Glutamatergic neuron (in vitro differentiated cells): ENCODE measurements at regions not wholly inside any gene's neighbourhood (a gene's known extent, or its start where the extent isn't known, plus 50 kb on each side); places are given as distances from the start of the nearest gene placed in this dataset.

Source experiments
- DNase-seq: peaks from one replicate; pipeline ENCODE4 v3.0.0; 2022
- H3K27ac Mint-ChIP-seq: one replicate; pipeline ENCODE4 v1.8.0; 2020; ENCODE audit warnings: mild to moderate bottlenecking, mixed read lengths, inconsistent platforms; ENCODE audit not compliant: unreplicated experiment
- H3K27me3 Mint-ChIP-seq: one replicate; pipeline ENCODE4 v1.8.0; 2020; ENCODE audit warnings: mild to moderate bottlenecking, moderate library complexity, mixed read lengths, inconsistent platforms; ENCODE audit not compliant: unreplicated experiment
- H3K36me3 Mint-ChIP-seq: one replicate; pipeline ENCODE4 v1.8.0; 2020; ENCODE audit warnings: mild to moderate bottlenecking, mixed read lengths, inconsistent platforms; ENCODE audit not compliant: unreplicated experiment
- H3K4me1 Mint-ChIP-seq: one replicate; pipeline ENCODE4 v1.8.0; 2020; ENCODE audit warnings: mild to moderate bottlenecking, low read depth, mixed read lengths, inconsistent platforms; ENCODE audit not compliant: unreplicated experiment
- H3K4me3 Mint-ChIP-seq: one replicate; pipeline ENCODE4 v1.8.0; 2020; ENCODE audit warnings: mild to moderate bottlenecking, mixed read lengths, inconsistent platforms; ENCODE audit not compliant: unreplicated experiment
- H3K9me3 Mint-ChIP-seq: one replicate; pipeline ENCODE4 v1.8.0; 2020; ENCODE audit warnings: mild to moderate bottlenecking, moderate library complexity, mixed read lengths, inconsistent platforms; ENCODE audit not compliant: unreplicated experiment
- TF ChIP-seq, protein P1 (sequence below): fragments of 200-600 bp; sonication (generic); IDR thresholded peaks from one replicate; pipeline ENCODE4 v1.5.0; 2021; ENCODE audit not compliant: partially characterized antibody, unreplicated experiment

DNA sequence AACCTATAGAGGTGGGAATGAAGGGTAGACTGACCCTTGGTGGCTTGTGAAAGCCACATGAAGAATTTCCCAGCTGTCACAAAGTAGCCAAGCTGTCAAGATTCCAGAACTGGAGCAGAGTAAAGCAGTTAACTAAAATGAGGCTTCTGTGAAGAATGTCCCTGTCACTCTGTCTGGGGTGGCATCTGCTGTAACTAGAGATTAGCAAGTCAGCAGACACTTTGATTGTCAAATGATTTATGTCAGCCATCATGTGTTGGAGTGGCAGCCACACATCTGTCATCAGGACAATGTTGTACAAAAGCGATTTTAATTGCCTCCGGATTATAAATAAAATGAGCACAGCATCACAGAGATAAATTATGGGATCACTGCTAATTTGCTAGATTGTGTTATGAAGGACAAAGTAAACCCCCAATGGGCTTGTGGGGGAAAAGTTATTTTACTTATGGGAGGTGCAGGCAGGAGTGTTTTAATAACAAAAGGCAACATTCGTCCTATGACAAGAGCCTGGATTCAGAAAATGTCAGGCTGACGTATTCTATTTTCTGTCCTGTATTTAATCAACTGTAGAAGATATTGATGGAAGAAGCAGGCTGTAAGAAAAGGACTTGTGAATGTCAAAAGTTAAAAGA is 270.9 kb downstream of the FAM181B start:
- Mint-ChIP-seq H3K4me3 (no peak overlapping the region), H3K9me3 (no peaks in the 10 kb centered on the region), H3K27ac (no peak overlapping the region), H3K27me3 (no peaks in the 10 kb centered on the region), H3K4me1 (peaks cover 16% of the 10 kb centered on the region), H3K36me3 (no peaks in the 10 kb centered on the region)
- TF ChIP-seq, protein P1, sequence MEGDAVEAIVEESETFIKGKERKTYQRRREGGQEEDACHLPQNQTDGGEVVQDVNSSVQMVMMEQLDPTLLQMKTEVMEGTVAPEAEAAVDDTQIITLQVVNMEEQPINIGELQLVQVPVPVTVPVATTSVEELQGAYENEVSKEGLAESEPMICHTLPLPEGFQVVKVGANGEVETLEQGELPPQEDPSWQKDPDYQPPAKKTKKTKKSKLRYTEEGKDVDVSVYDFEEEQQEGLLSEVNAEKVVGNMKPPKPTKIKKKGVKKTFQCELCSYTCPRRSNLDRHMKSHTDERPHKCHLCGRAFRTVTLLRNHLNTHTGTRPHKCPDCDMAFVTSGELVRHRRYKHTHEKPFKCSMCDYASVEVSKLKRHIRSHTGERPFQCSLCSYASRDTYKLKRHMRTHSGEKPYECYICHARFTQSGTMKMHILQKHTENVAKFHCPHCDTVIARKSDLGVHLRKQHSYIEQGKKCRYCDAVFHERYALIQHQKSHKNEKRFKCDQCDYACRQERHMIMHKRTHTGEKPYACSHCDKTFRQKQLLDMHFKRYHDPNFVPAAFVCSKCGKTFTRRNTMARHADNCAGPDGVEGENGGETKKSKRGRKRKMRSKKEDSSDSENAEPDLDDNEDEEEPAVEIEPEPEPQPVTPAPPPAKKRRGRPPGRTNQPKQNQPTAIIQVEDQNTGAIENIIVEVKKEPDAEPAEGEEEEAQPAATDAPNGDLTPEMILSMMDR = no peak
- no peak for DNase-seq

DNA sequence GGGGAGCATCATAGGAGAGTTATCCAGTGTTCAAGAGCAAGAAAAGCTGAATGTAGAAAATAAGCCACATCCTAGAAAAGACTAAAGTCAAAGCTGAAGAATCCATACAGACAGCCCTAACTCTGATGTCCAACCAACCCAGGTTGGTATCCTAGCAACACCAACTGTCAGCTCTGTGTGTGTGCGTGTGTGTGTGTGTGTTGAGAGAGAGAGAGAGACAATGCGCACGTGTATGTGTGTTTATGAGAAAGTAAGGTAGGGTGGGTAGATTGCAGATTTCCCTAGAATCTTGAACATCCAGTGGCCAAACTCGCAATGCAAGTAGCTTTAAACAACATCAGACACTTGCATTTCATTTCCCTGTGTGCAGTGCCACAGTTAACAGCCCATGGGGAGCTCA is 274.9 kb downstream of the FAM181B start:
- Mint-ChIP-seq H3K9me3 (no peaks in the 10 kb centered on the region), H3K4me1 (peaks cover 16% of the 10 kb centered on the region), H3K4me3 (no peak overlapping the region), H3K36me3 (no peaks in the 10 kb centered on the region), H3K27me3 (no peaks in the 10 kb centered on the region), H3K27ac (no peak overlapping the region)
- peak; percentile 17 for DNase-seq
- TF ChIP-seq, protein P1 = no peak

DNA sequence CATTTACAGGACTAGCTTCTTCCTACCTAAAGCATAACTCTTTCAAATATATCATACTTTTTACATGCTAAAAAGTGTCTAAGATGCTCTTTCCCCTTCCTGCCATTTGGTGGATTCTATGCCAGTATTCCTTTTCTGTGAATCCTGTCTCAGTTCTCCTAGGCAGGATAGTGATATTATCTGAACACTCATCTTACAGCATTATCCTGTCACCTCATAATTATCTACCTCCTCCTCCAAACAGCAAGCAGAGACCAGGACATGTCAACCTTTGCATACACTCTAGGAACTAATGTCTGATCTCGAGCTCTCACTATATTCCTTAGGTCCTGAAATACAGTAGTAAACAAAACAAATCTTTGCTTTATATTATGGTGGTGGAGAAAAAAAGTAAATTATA is 275.5 kb downstream of the FAM181B start:
- DNase-seq = no peak
- Mint-ChIP-seq H3K27me3 (no peaks in the 10 kb centered on the region), H3K9me3 (no peaks in the 10 kb centered on the region), H3K36me3 (no peaks in the 10 kb centered on the region), H3K4me1 (peaks cover 16% of the 10 kb centered on the region), H3K4me3 (no peak overlapping the region), H3K27ac (no peak overlapping the region)
- TF ChIP-seq, protein P1 = no peak

DNA sequence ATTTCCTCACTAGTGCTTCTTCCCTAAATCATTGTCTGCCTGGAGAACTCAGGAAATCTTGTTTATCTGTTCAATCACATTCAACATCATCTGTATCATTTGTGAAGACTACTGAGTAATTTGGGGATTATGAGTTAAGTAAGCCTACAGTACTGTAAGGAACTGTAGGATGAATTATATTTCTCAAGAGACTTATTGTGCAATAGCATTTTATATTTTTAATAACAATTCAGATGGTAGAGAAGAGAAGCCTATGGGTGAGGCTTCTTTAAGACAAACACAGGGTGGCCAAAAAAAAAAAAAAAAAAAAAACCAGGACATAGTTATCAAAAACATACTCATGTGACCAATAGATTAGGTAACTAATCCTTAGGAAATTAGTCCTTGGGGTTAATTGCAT is 282.7 kb downstream of the FAM181B start:
- no peaks in the 10 kb centered on the region for H3K27me3 Mint-ChIP-seq
- TF ChIP-seq, protein P1 = no peak
- no peaks in the 10 kb centered on the region for H3K9me3 Mint-ChIP-seq
- H3K4me1 Mint-ChIP-seq = no peaks in the 10 kb centered on the region
- H3K27ac Mint-ChIP-seq = no peak overlapping the region
- H3K36me3 Mint-ChIP-seq = no peaks in the 10 kb centered on the region
- DNase-seq = no peak
- no peak overlapping the region for H3K4me3 Mint-ChIP-seq

DNA sequence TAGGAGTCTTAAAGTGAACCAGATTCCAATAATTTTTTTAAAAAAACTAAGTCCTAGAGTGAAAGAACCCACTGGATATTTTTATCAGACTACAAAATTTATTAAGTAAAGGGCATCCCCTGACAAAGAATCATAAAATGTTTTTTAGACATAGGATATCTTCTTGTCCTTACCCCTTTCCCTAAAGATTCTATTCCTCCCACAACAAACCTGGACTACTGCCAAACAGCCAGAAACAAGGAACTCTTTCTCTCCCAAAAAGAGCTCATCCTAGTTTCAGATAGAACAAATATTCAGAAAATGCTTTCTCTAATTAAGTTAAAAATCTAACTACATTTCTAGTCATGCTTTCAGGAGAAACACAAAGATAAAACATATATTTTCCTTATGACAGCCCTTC is 327.1 kb downstream of the FAM181B start:
- H3K4me3 Mint-ChIP-seq = no peak overlapping the region
- DNase-seq = no peak
- no peaks in the 10 kb centered on the region for H3K4me1 Mint-ChIP-seq
- no peak overlapping the region for H3K27ac Mint-ChIP-seq
- no peaks in the 10 kb centered on the region for H3K27me3 Mint-ChIP-seq
- no peaks in the 10 kb centered on the region for H3K9me3 Mint-ChIP-seq
- TF ChIP-seq, protein P1 = no peak
- H3K36me3 Mint-ChIP-seq = no peaks in the 10 kb centered on the region
